ENCODE measurements at regions not wholly inside any gene's neighbourhood (a gene's known extent, or its start where the extent isn't known, plus 50 kb on each side); places are given as distances from the start of the nearest gene placed in this dataset.
"Not testable (repeated sequence)": the region's sequence is repeated elsewhere in the genome, so short reads cannot be mapped to it uniquely, and the experiment has no call there.

DNA sequence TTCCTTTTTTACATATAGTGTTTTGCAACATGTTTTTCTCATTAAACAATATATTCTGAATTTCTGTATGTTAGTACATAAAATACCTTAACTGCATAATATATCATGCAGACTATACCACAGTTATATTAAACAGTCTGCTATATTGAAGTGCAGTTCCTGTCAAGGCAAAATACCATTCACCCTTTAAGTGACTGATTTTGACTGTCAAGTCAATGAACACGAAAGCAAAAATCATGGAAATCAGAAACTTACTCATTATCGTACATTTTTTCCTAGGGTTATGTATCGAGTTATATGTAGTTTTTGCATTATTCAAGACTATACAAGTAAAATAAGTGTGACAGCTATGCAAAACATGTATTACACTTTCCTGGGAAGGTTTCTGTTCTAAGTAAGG is 361.6 kb upstream of the MAP2 start:
- no peak for DNase-seq (ENCODE audit: low spot score)

DNA sequence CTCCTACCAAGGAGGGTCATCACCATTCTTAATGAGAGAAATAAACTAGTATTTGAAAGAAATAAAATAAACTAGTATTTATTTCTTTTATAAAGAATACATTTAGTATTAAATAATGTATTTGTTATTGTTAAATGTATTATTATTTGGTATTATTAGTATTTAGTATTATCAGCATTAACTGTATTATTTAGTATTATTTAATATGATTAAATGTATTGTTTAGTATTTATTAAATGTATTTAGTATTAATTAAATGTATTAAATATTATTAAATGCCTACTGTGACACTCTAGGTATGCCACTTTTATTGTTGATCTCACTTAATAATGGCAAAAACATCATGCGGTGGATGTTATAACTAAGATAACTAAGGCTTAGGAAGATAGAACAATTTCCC is 353.6 kb upstream of the MAP2 start:
- DNase-seq (ENCODE audit: low spot score) = no peak

DNA sequence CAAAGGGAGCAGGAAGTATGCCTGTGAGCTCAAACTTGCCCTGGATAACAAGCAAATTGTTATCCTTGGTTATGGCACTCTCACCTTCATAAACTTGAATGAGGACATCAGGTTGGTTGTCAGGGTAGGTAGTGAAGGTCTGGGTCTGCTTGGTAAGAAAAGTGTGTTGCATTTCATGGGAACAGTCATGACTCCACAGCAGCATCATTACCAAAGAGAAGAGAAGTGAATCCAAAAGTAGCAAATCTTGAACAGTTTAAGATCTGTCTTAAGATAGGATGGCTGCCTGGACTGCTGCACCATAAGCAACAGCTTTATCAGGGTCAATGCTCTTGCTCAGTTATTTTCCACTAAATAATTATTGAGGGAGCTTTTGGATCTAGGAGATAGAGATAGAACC is 350.7 kb upstream of the MAP2 start:
- no peak for DNase-seq (ENCODE audit: low spot score)

DNA sequence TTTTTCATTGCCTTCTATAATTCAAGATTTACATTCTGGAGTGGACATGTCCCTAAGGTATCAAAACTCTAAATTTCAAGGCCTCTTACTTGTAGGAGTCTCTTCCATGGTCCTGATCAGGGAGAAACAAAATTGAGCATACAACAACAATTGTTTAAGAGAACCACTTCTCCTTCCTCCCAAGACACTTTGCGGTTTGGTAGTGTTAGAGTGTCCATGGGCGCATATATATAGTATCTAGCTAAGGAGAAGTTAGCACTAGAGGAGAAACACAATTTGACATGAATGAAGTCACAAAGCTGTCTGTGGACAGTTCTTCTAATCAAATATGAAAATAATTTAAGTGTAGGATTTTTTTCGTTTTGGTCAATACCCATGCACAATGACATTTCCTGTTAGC is 349.1 kb upstream of the MAP2 start:
- DNase-seq (ENCODE audit: low spot score) = no peak

DNA sequence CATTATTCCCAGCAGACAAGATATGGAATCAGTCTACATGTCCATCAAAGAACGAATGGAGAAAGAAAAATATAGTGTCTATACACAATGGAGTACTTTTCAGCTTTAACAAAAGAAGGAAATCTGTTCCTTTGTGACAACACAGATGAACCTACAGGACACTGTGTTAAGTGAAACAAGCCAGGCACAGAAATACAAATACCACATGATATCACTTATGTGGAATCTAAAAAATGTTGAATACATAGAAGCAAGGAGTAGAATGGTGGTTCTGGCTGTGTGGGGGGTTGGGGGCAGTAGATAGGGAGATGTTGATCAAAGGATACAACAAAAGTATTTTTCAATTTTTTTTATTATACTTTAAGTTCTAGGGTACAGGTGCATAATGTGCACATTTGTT is 347.7 kb upstream of the MAP2 start:
- DNase-seq (ENCODE audit: low spot score) = no peak

DNA sequence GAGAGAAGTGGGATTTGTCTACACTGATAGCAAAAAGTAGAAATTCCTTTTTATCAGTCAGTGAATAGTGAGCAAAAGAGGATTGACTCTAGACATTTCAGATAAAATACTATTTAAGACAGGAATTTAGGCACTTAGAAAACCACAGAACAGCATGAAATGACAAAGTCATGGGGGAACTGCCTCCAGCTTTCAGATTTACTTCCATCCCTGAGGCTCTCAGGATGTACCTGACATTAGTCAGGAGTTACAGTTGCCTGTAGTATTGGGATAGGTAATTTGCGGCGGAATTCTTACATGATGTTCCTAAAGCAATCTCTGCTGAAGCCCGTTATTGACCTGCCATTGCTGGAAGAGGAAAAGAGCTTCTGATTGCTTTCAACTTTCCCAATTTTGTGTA is 337.1 kb upstream of the MAP2 start:
- no peak for DNase-seq (ENCODE audit: low spot score)

DNA sequence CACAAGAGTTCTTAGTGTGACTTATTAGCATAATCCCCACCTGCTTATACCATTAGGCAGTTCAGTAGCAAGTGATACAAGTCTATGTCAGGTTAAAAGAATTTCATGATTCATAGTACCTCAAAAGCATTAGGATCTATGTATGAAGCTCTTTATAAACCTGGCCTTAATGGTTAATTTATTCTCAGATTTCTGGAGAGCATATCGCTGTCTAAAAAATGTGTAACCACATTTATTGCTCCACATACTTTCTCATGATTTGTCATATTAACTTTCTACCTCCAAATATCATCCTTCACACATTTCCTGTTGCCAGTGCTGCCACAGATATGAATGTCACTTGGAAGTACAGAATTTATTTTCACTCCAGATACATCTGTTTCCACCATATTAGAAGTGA is 332.8 kb upstream of the MAP2 start:
- no peak for DNase-seq (ENCODE audit: low spot score)

DNA sequence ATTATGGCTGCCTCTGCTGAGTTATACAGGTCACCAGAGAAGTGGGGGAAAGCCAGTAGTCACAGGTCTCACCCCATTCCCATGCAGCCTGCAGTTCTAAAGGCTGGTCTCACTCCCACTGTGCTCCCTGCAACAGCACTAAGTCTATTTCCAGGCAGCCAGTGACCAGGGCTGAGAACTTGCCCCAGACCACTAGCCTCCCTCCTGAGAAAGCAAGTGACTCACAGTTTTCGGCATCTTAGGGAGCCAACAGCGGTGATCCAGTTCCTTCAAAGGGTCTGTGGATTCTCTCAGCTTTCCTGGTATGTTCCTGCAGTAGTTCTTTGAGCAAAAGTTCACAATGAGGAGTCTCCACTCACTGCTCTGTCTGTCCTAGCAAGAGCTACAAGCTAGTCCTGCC is 329.6 kb upstream of the MAP2 start:
- DNase-seq (ENCODE audit: low spot score) = no peak

DNA sequence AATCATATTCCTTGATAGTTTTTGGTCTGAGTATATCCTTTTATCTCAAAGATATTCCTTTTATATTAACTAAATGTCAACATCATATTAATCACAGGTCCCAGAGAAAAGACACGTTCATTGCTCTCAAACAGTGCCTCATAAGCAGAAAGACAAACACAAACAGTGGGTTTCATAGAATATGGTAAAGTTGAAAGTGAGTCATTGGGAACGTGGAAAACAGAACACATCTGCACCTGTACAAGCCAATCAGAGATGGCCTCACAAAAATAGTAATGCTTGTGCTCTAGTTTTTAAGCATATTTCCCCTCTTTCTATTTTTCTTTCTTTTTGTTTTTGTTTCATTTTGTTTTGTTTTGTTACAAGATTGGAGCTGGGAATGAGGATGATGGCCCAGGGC is 328.4 kb upstream of the MAP2 start:
- DNase-seq (ENCODE audit: low spot score) = no peak

DNA sequence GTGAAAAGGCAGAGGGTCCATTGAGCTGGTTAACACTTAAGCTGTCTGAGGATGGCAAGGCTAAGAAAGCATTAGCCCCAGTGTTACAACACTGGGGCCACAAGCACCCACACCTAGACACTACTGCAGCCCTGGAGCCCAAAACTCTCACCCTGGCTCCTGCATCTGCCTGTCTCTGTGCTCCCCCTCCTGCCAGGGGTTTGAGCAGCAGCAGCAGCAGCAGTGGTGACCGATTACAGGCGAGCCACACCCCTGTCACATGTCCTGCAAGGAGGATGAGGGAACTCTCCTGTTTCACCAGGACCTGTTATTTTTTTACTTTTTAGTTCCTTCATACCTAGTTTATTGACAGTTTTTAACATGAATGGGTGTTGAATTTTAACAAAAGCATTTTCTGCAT is 326.7 kb upstream of the MAP2 start:
- no peak for DNase-seq (ENCODE audit: low spot score)

DNA sequence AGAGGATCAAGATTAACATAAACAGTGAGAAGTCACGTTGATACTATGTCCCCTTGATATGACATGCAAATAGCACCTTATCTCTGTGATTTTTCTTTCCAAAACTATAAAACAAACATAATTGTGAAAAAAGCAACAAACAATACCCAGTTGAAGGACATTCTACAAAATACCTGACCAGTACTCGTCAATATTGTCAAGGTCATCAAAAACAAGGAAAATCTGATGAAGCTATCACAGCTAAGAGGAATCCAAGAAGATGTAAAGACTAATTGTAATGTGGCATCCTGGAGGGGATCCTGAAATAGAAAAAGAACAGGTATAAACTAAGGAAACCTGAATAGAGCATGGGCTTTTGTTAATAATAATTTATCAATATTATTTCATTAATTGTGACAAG is 321.5 kb upstream of the MAP2 start:
- DNase-seq (ENCODE audit: low spot score) = no peak

DNA sequence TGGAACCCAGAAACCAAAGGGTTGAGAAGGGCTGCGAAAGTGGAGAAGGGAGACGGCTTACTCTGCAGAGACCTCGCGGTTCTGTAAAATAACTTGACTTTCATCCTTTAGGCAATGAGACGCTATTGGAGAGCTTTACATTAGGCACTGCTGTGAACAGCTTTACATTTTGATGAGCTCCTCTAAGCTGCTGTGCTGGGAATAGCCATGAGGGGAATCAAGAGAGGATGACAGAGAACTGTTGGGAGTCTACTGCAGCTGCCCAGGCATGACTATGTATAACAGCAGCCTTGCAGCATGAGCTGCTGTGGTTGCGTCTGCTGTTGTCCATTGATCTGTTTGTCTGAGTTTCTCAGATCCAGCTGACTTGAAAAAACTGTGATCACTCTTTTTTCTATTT is 310.8 kb upstream of the MAP2 start:
- DNase-seq (ENCODE audit: low spot score) = no peak

DNA sequence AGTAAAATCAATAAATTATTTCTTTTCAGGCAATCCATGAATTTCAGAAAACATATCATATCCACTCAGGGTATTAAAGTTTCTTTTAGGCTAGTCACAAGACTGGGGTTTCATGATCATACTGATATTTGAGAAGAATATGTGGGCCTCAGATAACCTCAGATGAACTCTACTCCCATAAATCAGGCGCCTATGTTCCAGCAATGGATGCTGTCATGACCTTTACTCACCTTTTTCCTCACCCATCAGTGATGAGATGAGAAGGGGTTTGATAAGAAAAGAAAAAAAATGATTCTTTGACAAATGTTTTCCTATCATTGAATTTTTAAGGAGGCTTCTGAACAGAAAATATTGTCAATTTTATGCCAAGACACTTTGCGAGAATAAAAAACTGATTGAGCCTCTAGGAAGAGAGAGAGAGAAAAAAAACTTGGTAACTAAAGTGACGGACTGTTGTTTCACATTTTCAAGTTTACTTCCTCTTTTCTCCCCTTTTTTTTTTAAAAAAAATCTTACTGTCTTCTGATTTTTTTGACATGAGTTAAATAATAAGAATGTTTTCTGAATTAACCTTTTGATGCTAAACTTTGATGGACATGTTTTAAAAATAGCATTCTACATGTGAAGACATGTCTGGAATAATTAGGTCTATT is 309.1 kb upstream of the MAP2 start:
- no peak for DNase-seq (ENCODE audit: low spot score)

DNA sequence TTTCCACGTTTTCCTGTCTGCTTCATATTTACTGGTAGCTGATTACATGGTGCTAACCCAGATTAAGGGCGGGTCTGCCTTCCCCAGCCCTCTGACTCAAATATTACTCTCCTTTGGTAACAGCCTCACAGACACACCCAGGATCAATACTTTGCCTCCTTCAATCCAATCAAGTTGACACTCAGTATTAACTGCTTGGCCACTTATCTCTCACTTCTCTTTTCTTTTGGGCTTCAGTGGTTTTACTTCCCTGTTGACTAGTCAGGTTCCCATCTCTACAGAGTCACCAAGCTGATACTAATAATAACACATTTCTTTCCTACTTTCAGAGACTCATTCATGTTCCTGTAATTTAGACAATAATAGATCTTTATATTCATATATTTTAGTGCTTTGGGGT is 302.2 kb upstream of the MAP2 start:
- no peak for DNase-seq (ENCODE audit: low spot score)

DNA sequence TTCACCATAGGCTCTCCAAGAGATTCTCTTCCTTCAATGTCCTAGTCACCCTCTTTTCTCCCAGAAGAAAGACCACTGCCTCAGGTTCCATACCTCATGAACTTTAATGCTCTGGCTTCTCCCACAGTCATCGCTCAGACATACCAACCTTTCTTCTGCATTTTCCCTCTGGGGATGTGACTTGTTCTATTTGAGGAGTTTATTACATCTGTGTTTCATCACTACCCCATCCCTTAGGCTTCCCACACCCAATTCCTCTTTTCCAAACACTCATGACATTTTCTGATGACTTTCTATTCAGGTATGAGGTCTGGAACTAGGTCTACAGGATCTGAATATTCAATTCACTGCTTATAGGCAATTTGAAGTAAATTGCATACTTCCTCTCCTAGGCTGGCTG is 298.6 kb upstream of the MAP2 start:
- DNase-seq (ENCODE audit: low spot score) = no peak

DNA sequence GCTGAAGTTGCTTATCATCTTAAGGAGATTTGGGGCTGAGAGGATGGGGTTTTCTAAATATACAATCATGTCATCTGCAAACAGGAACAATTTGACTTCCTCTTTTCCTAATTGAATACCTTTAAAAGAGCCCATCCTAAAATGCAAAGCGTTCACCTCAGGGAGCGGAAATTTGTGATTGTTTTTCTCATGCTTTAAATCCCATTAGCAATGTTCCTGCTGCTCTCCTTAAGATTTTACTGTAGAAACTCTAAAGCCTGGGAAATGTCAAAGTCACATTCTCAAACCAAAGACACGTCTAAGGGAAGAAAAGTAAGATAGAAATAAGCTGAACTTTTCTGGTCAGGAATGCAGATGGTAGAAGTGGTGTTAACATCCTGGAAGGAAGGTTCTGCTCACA is 285.8 kb upstream of the MAP2 start:
- no peak for DNase-seq (ENCODE audit: low spot score)

DNA sequence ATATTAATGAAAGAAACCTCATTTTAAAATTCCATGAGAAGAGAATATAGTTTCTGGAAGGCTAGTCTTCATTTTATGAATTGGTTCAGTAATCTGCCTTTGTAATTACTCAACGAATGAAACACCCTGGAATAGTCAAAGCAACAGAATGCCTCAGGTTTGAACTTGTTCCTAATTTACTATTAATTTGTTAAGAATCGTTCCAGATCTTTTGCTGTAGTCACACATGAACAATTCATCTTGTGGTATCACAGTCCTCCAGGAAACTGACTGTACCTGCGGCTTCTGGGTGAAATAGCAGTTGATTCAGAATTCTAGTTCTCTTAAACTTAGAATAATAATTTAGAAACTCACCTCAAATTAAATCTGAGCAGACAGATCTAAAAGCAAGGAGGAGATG is 282.7 kb upstream of the MAP2 start:
- no peak for DNase-seq (ENCODE audit: low spot score)

DNA sequence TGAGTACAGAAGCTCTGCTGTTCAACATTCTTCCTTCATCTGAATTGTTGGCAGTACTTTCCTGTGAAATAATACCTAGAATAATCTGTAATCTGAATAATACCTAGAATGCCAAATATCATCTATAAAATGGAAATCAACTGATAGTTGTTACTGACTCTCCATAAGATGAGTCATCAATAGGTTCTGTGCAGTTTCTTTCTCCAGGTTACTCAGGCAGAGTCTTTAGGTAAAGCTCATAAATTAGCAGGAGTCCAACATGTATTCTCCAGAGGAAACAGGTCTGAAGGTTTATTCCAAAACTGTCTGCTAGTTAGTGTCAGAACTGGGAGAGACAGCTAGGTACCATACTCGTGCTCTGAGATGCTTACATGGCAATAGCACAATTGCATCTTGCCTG is 282.0 kb upstream of the MAP2 start:
- no peak for DNase-seq (ENCODE audit: low spot score)

DNA sequence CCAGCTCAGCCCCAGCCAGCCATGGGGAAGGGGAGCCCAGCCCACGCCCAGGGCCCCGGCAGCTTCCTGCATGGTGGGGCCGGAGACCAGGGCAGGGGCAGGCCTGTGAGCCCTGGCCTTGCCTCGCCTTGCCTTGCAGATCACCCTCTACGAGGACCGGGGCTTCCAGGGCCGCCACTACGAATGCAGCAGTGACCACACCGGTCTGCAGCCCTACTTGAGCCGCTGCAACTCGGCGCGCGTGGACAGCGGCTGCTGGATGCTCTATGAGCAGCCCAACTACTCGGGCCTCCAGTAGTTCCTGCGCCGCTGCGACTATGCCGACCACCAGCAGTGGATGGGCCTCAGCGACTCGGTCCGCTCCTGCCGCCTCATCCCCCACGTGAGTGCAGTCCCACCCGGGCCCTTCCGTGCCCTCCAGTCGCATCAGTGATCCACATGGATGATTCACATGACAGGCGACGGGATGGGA is 278.6 kb upstream of the MAP2 start:
- not testable (repeated sequence) for DNase-seq (ENCODE audit: low spot score)

DNA sequence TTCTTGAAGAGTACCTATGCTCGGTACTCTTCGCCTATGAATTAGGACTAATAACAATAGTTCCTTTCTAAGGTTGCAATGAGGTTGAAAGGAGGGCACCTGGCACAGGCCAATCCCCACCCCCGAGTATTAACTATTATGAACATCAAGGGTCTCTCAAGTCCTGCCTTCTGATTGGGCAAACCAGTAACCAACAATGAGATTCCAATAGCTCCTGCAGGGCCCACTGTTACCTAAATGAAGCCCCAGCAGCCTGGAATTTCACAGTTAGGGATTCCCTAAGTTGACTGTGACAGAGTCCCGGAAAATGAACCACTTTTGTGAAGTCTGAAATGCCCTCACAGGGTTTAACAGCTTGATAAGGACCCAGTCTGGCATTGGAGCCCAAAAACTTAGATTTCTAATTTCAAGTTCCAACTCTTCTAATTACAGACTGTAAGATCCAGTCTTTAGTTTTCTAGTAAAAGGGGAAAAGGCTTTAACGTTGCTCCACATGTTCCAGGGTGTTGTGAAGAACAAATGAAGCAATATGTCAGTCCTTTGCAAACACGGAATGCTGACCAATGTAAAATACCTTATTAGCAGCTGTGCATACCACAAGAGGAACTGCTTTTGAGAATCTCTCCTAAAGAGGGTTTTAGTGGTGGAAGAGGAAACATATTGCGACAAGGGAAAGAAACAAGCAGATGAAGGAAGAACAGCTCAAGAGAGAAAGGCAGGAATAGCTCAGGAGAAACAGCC is 277.7 kb upstream of the MAP2 start:
- DNase-seq (ENCODE audit: low spot score) = no peak

DNA sequence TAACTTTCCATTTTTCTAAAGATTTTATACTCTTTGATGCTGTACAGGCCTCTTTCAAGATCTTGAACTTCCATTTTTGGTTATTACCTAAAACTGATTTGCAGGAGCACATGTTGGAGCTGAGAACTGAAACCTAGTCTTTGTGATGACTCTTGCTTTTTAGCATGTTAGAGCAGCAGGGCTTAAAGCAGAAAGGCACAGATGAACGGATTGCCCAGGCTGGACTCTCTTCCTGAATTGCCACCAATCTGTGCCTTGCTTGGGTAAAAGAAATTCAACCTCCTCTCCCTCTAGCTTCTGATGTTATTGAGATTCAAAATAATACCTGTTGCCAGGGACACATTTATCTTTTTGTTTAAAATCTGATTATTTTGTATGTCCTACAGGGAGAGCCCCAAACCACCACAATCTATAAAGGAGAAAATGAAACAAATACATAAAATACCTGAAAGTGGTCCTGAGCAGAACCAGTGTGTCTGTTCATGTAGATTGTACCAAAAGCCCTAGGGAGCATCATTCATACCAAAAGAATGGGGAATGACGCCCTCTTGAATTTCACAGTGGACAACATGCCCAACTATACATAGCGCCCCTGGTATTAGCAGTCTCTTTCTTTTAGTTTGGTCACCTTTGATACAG is 277.0 kb upstream of the MAP2 start:
- no peak for DNase-seq (ENCODE audit: low spot score)

DNA sequence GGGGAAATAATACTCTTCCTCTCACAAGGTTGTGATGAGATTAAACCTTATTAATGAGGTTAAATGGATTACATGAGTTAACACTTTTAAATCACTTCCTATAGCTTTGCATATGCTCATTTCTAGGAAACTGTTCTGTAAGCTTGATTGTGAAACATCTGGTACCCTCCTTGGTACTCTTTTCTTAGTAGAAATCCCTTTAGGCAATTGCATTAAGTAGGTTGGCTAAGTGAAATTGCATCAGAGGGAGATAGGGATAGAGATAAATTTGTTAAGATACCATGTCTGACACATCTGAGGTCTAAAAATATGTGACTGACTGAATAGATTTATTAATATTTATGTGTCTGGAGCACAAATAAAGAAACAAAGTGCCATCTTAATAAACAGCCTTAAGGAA is 275.9 kb upstream of the MAP2 start:
- DNase-seq (ENCODE audit: low spot score) = no peak

DNA sequence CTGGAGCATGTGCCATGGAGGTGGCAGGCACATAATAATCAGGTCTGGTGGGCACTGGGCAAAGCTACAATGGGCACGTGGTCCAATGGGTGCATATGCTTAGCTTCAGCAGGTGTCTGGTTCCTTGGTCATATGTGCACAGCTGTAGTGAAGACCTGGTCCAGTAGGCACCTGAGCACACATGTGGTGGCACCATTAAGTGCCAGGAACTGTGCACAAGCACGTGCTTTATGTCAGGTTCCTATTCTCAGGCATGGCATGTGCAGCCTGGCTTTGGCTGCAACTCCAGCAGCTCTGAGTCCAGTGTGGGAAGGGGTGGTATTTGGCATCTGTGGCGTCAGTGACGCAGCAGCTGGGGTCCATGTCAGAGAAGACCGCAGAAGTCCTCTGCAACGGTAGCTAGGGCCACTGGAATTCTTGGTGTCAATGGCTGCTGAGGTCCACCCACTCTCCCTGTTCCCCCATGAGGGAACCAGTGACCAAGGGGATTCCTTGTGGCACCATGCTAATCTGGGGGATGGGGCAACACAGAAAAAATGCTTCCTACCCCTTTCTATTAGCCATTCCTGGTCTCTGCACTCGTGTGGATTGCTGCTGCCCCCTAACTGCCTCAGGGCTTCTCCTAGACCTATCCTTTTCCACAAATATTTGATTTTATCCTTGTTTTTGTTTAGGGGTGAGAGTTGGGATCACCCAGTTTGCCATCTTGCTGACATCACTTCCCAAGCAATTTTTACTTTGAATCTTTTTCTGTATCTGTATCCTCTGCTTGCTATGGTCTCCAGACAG is 262.9 kb upstream of the MAP2 start:
- no peak for DNase-seq (ENCODE audit: low spot score)
